Osteoblast (primary cell): ENCODE measurements at regions not wholly inside any gene's neighbourhood (a gene's known extent, or its start where the extent isn't known, plus 50 kb on each side); places are given as distances from the start of the nearest gene placed in this dataset.
A peak's percentile ranks its signal among the peaks of the same experiment; 100 is the strongest.

Experiments used
- DNase-seq: peaks from one replicate; pipeline ENCODE4 v3.0.0; 2011; ENCODE audit warnings: low spot score, mixed read lengths; ENCODE audit not compliant: insufficient read length; ENCODE audit errors: missing footprints
- H2AFZ ChIP-seq: 2 replicates; pipeline ENCODE4 v1.6.0; 2011; ENCODE audit warnings: mild to moderate bottlenecking, low read length
- H3K27ac ChIP-seq: 2 replicates; pipeline ENCODE4 v1.5.1; 2011; ENCODE audit warnings: mild to moderate bottlenecking, low read depth, low read length, moderate library complexity
- H3K27me3 ChIP-seq: 2 replicates; pipeline ENCODE4 v1.6.0; 2012; ENCODE audit warnings: mild to moderate bottlenecking, control low read depth, inconsistent platforms, low read length, moderate library complexity; ENCODE audit not compliant: insufficient read depth
- H3K36me3 ChIP-seq: 2 replicates; pipeline ENCODE4 v1.5.1; 2011; ENCODE audit warnings: mild to moderate bottlenecking, low read length, control low read depth, moderate library complexity; ENCODE audit not compliant: insufficient read depth
- H3K4me1 ChIP-seq: 2 replicates; pipeline ENCODE4 v1.5.1; 2011; ENCODE audit warnings: mild to moderate bottlenecking, low read length, control low read depth, moderate library complexity; ENCODE audit not compliant: insufficient read depth
- H3K4me2 ChIP-seq: 2 replicates; pipeline ENCODE4 v1.6.0; 2011; ENCODE audit warnings: mild to moderate bottlenecking, low read length; ENCODE audit not compliant: insufficient read depth
- H3K4me3 ChIP-seq: fragments of 200-600 bp; sonication (generic); 3 replicates; pipeline ENCODE4 v1.5.1; 2012; ENCODE audit warnings: mild to moderate bottlenecking, low read length, inconsistent platforms; ENCODE audit not compliant: insufficient read depth
- H3K79me2 ChIP-seq: 2 replicates; pipeline ENCODE4 v1.6.0; 2012; ENCODE audit warnings: mild to moderate bottlenecking, low read length, control low read depth, inconsistent platforms; ENCODE audit not compliant: insufficient read depth
- H3K9me3 ChIP-seq: 2 replicates; pipeline ENCODE4 v1.5.1; 2011; ENCODE audit warnings: low read depth, low read length, control low read depth
- H4K20me1 ChIP-seq: 2 replicates; pipeline ENCODE4 v1.6.0; 2012; ENCODE audit warnings: mild to moderate bottlenecking, low read length, control low read depth; ENCODE audit not compliant: insufficient read depth
- TF ChIP-seq, protein P1 (sequence below): IDR thresholded peaks from 2 replicates; pipeline ENCODE4 v1.5.1; 2011; ENCODE audit warnings: mild to moderate bottlenecking, low read depth, low read length, moderate library complexity; ENCODE audit errors: extremely low read depth

DNA sequence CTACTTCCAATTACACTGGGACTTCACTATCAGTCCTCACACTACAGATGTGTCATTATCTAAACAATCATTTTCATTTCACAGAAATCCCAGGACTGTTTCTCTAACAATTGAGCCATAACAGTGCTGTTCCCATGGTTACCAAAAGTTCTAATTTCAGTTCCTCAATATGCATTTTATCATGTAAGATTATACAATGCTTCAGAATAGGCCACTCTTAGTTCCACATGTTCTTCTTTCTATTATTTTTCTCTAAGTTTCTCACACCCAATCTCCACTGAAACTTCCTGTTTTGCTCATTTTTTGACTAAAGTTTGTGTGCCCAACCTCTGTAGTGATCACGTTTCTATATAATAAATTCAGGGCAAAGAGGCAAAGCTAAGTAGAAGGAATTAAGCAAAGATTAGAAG, 185.8 kb downstream of the DUSP6 start:
- Histone ChIP-seq H3K9me3 (no peaks in the 10 kb centered on the region), H3K4me3 (no peak overlapping the region), H3K79me2 (no peaks in the 10 kb centered on the region), H3K4me1 (peaks cover 29% of the 10 kb centered on the region), H3K36me3 (no peaks in the 10 kb centered on the region), H3K27ac (peak overlapping the region; percentile 96), H2AFZ (peak overlapping the region; percentile 50), H3K27me3 (no peaks in the 10 kb centered on the region), H3K4me2 (peak overlapping the region; percentile 16), H4K20me1 (no peaks in the 10 kb centered on the region)
- TF ChIP-seq, protein P1, sequence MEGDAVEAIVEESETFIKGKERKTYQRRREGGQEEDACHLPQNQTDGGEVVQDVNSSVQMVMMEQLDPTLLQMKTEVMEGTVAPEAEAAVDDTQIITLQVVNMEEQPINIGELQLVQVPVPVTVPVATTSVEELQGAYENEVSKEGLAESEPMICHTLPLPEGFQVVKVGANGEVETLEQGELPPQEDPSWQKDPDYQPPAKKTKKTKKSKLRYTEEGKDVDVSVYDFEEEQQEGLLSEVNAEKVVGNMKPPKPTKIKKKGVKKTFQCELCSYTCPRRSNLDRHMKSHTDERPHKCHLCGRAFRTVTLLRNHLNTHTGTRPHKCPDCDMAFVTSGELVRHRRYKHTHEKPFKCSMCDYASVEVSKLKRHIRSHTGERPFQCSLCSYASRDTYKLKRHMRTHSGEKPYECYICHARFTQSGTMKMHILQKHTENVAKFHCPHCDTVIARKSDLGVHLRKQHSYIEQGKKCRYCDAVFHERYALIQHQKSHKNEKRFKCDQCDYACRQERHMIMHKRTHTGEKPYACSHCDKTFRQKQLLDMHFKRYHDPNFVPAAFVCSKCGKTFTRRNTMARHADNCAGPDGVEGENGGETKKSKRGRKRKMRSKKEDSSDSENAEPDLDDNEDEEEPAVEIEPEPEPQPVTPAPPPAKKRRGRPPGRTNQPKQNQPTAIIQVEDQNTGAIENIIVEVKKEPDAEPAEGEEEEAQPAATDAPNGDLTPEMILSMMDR = no peak
- DNase-seq = peak; percentile 38

DNA sequence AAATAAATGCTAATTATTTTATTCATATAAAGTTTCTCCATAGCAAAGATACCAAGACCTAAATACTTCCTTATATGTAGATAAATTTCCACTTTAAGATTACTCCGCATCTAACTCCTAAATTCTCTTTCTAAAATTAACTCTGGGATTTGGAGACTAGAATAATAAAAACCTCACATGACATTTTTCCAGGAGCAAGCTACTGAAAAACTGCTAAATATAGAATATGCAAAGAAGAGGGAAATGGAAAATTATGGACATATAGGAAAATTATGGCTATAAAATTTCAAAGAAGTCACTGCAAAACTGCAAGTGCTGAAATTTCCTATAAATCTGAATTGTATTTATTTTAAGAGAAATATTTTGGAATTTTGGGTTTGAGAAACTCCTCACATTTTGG, 186.2 kb downstream of the DUSP6 start:
- Histone ChIP-seq H4K20me1 (no peaks in the 10 kb centered on the region), H2AFZ (no peak overlapping the region), H3K36me3 (no peaks in the 10 kb centered on the region), H3K4me3 (no peak overlapping the region), H3K4me2 (no peak overlapping the region), H3K4me1 (peaks cover 33% of the 10 kb centered on the region), H3K79me2 (no peaks in the 10 kb centered on the region), H3K9me3 (no peaks in the 10 kb centered on the region), H3K27me3 (no peaks in the 10 kb centered on the region), H3K27ac (peak overlapping the region; percentile 96)
- TF ChIP-seq, protein P1 = no peak
- no peak for DNase-seq

DNA sequence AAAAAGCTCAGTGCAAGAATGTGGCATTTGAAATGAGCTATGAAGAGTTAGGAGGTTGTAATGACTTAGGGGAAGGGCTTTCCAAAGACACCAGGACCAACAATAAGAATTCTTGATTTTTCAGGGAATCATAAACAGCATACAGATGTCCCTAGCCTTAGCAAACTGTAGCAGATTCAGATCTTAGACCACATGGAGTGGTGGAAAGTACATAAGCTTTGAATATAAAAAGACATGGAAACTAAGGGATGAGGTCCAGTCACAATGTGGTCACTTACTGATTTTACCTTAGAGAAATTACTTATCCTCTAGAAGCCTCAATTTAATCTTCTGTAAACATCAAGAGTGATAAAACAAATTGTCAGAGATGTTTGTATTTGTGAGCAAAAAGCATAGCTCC, 186.6 kb downstream of the DUSP6 start:
- H3K27me3 ChIP-seq = no peaks in the 10 kb centered on the region
- H4K20me1 ChIP-seq = no peaks in the 10 kb centered on the region
- H3K4me2 ChIP-seq = no peak overlapping the region
- no peaks in the 10 kb centered on the region for H3K79me2 ChIP-seq
- peaks cover 37% of the 10 kb centered on the region for H3K4me1 ChIP-seq
- no peaks in the 10 kb centered on the region for H3K36me3 ChIP-seq
- H3K27ac ChIP-seq = peak overlapping the region; percentile 96
- no peak overlapping the region for H2AFZ ChIP-seq
- H3K4me3 ChIP-seq = no peak overlapping the region
- DNase-seq = no peak
- TF ChIP-seq, protein P1 = no peak
- H3K9me3 ChIP-seq = no peaks in the 10 kb centered on the region

DNA sequence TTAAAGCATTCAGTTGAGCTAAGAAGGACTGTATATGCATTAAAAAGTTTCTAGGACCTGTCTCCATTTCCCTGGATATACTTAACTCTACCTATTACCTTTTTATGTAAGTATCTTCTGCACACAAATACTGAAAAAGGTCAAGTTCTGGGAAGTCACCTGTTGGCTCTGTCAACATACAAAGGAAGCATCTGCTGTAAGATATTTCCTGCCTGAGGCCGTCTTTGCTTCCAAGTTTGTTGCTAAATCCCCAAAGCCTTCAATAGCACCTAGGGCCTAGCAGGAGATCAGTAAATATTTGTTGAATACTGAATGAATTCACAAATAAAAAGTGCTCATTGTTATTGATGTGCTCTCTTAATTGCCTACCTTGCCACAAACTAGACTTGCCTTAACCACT, 188.4 kb downstream of the DUSP6 start:
- TF ChIP-seq, protein P1 = no peak
- H2AFZ ChIP-seq = no peak overlapping the region
- no peak overlapping the region for H3K4me2 ChIP-seq
- H3K4me3 ChIP-seq = no peak overlapping the region
- H3K79me2 ChIP-seq = no peaks in the 10 kb centered on the region
- H4K20me1 ChIP-seq = no peaks in the 10 kb centered on the region
- H3K9me3 ChIP-seq = no peaks in the 10 kb centered on the region
- peaks cover 47% of the 10 kb centered on the region for H3K4me1 ChIP-seq
- H3K27me3 ChIP-seq = no peaks in the 10 kb centered on the region
- H3K36me3 ChIP-seq = no peaks in the 10 kb centered on the region
- no peak overlapping the region for H3K27ac ChIP-seq
- no peak for DNase-seq
